ENCODE measurements at regions not wholly inside any gene's neighbourhood (a gene's known extent, or its start where the extent isn't known, plus 50 kb on each side); places are given as distances from the start of the nearest gene placed in this dataset.

- DNase-seq, result peak; percentile 95
Measured at GRCh38 chr1:221439008-221439746, 302.7 kb downstream of the DUSP10 start.

- peak; percentile 97 for DNase-seq
Measured at GRCh38 chr1:221439747-221440501, 302.0 kb downstream of the DUSP10 start.

- peak; percentile 38 for DNase-seq
Measured at GRCh38 chr1:221440658-221441057, 301.2 kb downstream of the DUSP10 start.

- DNase-seq, result no peak
Measured at GRCh38 chr1:221442056-221442455, 299.8 kb downstream of the DUSP10 start.

GRCh38 chr1:221444346-221444745 is 297.5 kb downstream of the DUSP10 start:
- no peak for DNase-seq

GRCh38 chr1:221448585-221449175 is 293.2 kb downstream of the DUSP10 start:
- DNase-seq, result no peak

GRCh38 chr1:221449194-221449593 is 292.7 kb downstream of the DUSP10 start:
- DNase-seq, result no peak

- peak; percentile 46 for DNase-seq
Measured at GRCh38 chr1:221449801-221450470, 292.0 kb downstream of the DUSP10 start.

GRCh38 chr1:221451741-221452140 is 290.1 kb downstream of the DUSP10 start:
- DNase-seq, result no peak

GRCh38 chr1:221454096-221454495 is 287.8 kb downstream of the DUSP10 start:
- DNase-seq, result no peak

GRCh38 chr1:221456918-221457317 is 285.0 kb downstream of the DUSP10 start:
- DNase-seq, result no peak

- DNase-seq, result no peak
Measured at GRCh38 chr1:221457685-221458446, 284.0 kb downstream of the DUSP10 start.

GRCh38 chr1:221458447-221459156 is 283.3 kb downstream of the DUSP10 start:
- DNase-seq, result peak; percentile 59

GRCh38 chr1:221459558-221459957 is 282.3 kb downstream of the DUSP10 start:
- no peak for DNase-seq

GRCh38 chr1:221462345-221462744 is 279.5 kb downstream of the DUSP10 start:
- no peak for DNase-seq

- peak; percentile 14 for DNase-seq
Measured at GRCh38 chr1:221468546-221468945, 273.3 kb downstream of the DUSP10 start.

- no peak for DNase-seq
Measured at GRCh38 chr1:221469476-221469875, 272.4 kb downstream of the DUSP10 start.

- DNase-seq, result peak; percentile 14
Measured at GRCh38 chr1:221470000-221470698, 271.7 kb downstream of the DUSP10 start.

- DNase-seq, result no peak
Measured at GRCh38 chr1:221473411-221473810, 268.5 kb downstream of the DUSP10 start.

GRCh38 chr1:221477252-221477651 is 264.6 kb downstream of the DUSP10 start:
- no peak for DNase-seq

All from EL (cell line).